ENCODE measurements at regions not wholly inside any gene's neighbourhood (a gene's known extent, or its start where the extent isn't known, plus 50 kb on each side); places are given as distances from the start of the nearest gene placed in this dataset.

DNA sequence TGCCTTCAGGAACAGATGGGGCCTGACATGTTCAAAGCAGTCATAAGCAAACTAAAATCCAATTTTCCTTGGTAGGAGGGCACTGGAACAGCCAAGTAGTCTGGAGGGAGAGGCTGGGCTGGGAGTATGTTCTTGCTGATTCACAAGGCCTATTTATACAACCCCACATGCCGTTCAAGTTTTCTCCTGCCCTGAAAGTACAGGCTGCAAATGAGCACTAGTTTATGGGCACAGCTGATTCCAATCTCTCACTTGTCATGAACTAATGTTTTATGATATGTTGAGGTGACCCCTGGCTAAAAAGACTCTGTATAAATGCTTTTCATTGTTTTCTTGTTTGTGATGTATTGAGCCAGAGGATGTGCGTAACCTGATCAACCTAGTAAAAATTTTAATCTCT is 183.4 kb upstream of the SRD5A2 start:
- TF ChIP-seq POLR2A (IDR thresholded peaks at IDR 0.05) (no peak), CTCF (IDR thresholded peaks at IDR 0.05) (no peak), EP300 (IDR thresholded peaks at IDR 0.05) (no peak)
